SK-N-DZ (cell line): ENCODE measurements at regions not wholly inside any gene's neighbourhood (a gene's known extent, or its start where the extent isn't known, plus 50 kb on each side); places are given as distances from the start of the nearest gene placed in this dataset.
"Not testable (repeated sequence)": the region's sequence is repeated elsewhere in the genome, so short reads cannot be mapped to it uniquely, and the experiment has no call there.

Experiments
- DNase-seq: peaks from one replicate; pipeline ENCODE4 v3.0.0-alpha.2; 2015; ENCODE audit warnings: low spot score

GRCh38 chr3:174336784-174337183 lies 522.4 kb upstream of the NAALADL2 start:
- DNase-seq: no peak

GRCh38 chr3:174337227-174337626 lies 521.9 kb upstream of the NAALADL2 start:
- DNase-seq: no peak

DNA sequence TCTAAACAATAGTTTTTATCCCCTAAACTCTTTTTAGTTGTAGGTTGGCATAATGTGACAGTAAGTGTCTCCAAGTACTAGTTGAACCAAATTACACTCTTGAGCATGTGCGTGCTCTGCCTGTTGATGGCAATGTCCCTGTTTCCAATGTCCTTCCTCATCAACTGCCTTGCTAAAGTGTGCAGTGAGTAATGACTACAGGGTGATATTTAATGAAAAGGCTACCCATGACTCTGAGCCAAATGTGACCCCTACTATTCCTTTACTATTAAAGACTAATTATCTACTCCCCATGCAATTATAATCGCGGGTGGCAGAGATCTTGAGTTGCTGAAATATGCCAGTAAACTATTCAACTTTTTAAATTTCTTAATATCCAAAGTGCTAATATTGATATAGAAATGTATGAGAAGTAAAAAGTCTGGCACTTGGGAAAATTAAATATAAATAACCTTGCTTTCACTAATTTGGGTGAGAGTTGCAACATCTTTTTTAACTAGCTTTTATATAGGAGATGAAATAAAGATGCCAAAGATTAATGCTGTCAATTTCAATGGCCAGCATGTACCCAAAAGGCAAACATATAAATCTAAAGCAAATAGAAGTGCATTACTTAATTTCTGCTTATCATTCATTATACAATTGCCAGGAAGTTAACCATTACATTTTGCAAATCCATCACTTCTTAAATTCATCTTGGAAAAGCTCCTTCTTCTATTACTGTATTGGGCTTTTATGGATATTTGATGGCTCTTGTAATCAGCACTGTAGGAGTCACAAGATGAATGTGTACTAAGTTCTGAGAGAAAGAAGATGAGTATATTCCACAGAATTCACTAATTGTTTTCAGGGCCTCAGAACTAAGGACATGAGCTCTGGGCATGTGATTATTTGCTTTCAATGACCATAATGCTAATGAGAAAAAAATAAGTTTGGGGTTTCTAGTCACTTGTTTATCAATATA lies 518.2 kb upstream of the NAALADL2 start:
- DNase-seq: no peak

- no peak for DNase-seq
These were observed 517.0 kb upstream of the NAALADL2 start for GRCh38 chr3:174342171-174342570.

DNA sequence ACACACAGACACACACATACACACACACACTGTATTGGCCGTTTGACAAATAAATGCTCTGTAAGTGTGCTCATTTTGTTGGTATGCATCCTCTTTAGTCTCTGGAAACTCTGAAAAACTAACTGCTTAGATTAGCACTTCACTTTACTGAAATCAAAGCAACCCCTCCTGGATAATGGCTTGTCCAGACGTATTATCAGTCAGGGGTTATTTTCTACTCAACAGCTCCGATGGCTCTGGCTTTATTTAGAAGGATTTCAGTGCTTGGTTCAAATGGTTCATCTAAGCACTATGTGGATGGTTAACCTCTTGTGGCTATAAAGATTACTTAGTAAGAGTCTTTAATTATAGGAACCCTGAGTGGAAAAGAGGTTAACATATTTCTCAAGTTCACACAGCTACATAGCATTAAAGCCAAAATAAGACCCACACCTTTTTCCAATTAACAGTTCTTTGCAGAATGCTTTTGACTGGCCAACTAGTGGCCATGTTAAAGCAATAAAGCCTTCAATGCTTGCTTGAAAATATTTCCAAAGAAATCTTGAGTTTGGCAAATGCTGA lies 516.1 kb upstream of the NAALADL2 start:
- DNase-seq: no peak

DNA sequence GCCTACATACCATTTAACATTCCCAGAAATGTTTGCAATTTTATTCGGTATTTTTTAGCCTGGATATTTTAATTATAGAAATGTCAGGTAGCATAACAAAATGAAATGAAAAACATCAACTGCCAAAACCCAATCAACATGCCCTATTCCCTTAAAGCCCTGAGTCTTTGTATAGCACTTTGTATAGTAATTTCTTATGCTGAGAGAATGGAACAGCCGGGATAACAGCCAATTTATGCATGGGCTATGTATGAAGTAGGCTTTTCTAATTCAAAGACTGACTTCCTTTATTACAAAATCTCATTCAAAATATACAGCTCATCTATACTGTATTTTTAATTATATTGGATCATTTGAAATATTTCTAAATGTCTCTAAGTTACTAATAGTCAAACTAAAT lies 513.0 kb upstream of the NAALADL2 start:
- DNase-seq: no peak

DNA sequence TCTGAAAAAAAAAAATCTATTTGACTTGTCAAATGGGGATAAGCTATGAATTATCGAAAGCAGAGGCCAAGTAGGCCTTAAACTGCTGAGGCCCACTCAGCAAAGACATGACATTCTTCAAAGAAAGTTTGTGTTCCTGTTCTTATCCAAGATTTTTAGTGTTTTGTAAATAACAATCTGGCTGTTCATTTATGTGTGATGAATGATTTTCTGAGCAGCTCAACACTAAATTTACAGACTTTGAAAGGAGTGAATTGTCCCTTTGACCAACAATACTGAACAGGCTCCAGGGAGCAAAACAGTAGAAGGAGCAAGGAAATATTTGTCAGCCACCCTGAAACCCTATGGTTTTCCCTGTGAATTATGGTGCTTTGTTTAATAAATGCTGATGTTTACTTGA lies 512.6 kb upstream of the NAALADL2 start:
- no peak for DNase-seq

GRCh38 chr3:174347474-174348138 lies 511.5 kb upstream of the NAALADL2 start:
- no peak for DNase-seq

- DNase-seq: no peak
These were observed 506.9 kb upstream of the NAALADL2 start for GRCh38 chr3:174352227-174352626.

DNA sequence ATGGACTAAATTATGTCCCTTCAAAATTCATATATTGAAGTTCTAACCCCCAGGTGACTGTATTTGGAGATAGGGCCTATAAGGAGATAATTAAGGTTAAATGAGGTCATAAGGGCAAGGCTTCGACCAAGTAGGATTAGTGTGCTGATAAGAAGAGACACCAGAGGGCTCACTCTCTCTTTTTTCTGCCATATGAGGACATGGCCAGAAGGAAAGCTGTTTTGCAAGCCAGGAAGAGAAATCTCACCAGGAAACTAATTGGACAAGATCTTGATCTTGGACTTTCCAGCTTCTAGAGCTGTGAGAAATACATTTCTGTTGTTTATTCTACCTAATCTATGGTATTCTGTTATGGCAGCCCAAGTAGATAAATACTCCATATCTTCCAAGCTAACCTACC lies 503.6 kb upstream of the NAALADL2 start:
- peak; percentile 68 for DNase-seq

GRCh38 chr3:174356596-174356995 lies 502.5 kb upstream of the NAALADL2 start:
- DNase-seq: no peak

DNA sequence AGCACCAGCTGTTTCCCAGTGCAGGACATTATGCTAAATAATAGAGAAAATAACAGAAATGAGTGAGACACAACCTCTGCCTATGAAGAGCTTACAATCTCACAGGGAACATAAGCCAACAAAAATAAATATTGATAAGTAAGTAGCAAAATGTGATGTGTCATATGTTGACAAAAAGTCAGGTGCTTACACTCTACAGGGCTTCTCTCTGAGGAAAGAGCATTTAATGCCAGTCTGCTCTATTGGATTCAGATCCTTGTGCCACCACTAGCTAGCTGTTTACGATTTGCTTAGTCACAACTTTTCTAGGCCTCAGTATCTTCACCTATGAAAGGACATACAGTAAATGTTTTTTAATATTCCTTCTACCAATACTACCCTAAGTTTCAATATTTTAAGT lies 500.9 kb upstream of the NAALADL2 start:
- no peak for DNase-seq

DNA sequence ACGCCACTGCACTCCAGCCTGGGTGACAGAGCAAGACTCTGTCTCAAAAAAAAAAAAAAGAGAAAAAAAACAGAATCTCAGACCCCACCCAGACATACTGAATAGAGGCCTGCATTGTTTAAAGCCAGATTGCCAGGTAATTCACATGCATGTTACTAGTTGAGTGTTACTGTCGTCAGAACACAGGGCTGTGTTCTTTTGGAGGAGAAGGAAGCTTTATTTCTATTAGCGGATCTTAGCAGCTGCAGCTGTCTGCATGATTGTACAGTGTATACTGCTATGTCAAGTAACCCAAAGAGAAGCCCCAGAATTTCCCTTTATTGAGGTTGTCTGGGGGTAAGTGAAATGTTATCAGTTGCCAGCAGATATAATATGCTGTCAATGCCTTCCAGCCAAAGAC lies 496.6 kb upstream of the NAALADL2 start:
- no peak for DNase-seq

GRCh38 chr3:174363256-174363655 lies 495.9 kb upstream of the NAALADL2 start:
- no peak for DNase-seq

GRCh38 chr3:174365796-174366195 lies 493.3 kb upstream of the NAALADL2 start:
- no peak for DNase-seq

- DNase-seq: not testable (repeated sequence)
These were observed 492.2 kb upstream of the NAALADL2 start for GRCh38 chr3:174366904-174367303.

GRCh38 chr3:174376346-174376745 lies 482.8 kb upstream of the NAALADL2 start:
- DNase-seq: no peak

DNA sequence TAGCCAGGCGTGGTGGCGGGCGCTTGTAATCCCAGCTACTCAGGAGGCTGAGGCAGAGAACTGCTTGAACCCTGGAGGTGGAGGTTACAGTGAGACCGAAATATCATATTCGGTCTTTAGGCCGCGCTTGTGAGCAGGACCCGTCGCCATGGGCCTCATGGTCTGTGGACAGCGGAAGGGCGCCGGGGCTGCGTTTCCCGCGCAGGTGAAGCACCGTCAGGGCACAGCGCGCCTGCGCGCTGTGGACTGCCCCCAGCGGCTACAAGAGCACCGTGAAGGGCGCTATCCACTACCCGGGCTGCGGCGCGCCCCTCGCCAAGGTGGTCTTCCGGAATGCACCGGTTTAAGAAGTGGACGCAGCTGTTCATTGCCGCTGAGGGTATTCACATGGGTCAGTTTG lies 482.0 kb upstream of the NAALADL2 start:
- DNase-seq: no peak

GRCh38 chr3:174377684-174378083 lies 481.4 kb upstream of the NAALADL2 start:
- no peak for DNase-seq

DNA sequence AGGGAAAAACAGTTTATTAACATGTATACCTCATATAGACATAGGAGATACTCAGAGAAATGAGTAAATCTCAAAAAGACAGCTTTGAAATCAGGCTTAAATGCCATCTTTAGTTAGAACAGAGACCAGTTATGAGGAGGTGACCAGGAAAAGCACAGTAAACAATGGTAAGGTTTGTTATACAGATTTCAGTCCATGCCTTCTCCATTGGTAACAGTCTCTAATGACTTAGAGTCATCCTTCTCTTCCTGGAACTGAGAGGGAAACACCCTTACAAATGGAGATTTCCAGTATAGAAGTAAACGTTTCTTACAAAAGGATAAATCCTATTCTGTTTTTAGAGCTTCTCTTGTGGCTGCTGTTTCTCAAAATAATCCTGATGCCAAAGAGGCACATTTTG lies 476.3 kb upstream of the NAALADL2 start:
- DNase-seq: no peak

DNA sequence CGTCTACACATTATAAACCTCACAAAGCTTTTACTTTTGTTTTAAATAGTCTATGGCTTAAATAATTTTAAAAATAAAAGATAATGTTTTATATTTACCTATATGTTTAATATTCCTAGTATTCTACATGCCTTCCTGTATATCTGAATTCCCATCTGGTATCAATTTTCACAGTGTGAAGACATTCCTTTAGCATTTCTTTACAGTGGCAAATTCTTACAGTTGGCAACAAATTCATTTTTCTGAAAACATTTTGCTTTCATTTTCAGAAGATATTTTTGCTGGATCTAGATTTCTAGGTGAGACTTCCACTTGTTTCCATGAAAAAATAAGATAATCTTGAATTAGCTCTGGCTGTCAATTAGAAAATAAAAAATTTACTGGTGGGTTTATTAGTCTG lies 471.4 kb upstream of the NAALADL2 start:
- no peak for DNase-seq

DNA sequence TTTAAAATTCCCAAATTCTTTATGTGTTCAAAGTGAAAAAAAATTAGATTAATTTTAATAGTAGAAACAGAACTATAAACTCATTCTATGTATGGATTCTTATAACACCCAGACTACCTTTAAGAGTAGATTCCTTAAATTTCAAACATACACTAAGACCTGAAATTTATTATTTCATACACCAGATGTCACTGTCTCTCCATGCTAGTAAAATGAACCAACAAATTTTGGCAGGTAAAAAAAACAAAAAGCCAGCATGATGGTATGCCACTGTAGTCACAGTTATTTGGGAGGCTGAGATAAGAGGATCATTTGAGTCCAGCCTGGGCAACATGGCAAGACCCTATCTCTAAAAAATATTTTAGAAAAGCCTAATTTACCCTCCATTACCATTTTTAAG lies 461.3 kb upstream of the NAALADL2 start:
- peak; percentile 16 for DNase-seq

DNA sequence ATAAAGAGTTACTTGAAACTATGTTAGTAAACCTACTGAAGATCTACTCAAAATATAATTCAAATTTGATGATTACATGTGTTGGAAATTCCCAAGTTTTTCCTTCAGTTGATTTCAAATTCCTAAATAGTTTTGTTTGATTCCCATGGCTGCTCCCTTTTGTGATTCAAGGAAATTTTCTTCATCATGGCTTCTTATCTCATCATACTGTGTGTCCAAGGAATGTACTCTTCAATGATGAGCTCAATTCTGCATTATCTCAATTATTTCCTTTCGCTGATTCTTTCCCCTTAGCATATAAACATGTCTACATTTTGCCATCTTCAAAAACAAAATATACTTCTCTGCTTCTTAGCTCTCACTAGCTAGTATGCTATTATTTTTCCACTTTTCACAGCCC lies 460.4 kb upstream of the NAALADL2 start:
- DNase-seq: no peak
